Pulmonary artery endothelial cell (primary cell): ENCODE measurements at regions not wholly inside any gene's neighbourhood (a gene's known extent, or its start where the extent isn't known, plus 50 kb on each side); places are given as distances from the start of the nearest gene placed in this dataset.
"Not testable (repeated sequence)": the region's sequence is repeated elsewhere in the genome, so short reads cannot be mapped to it uniquely, and the experiment has no call there.

Source experiments
- DNase-seq: peaks from one replicate; pipeline ENCODE4 v3.0.0-alpha.2; 2011; ENCODE audit warnings: low read depth, low spot score

- no peak for DNase-seq
Observed at GRCh38 chr11:42273977-42274376, 814.5 kb upstream of the LRRC4C start.

DNA sequence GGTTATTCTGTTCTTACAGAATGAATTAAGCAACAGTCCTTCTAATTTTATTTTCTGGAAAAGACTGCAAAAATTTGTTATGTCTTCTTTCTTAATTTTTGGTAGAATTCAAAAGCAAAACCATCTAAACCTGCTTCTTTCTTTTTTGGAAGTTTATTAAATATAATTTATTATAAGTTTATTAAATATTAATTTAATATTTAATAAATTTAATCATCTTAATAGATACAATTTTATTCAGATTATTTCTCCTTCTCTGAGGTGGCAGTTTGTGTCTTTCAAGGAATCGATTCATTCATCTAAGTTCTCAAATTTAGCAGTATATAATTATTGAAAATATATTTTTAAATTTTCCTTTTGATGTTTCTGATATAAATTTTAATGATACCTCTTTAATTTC, 837.5 kb upstream of the LRRC4C start:
- no peak for DNase-seq

DNA sequence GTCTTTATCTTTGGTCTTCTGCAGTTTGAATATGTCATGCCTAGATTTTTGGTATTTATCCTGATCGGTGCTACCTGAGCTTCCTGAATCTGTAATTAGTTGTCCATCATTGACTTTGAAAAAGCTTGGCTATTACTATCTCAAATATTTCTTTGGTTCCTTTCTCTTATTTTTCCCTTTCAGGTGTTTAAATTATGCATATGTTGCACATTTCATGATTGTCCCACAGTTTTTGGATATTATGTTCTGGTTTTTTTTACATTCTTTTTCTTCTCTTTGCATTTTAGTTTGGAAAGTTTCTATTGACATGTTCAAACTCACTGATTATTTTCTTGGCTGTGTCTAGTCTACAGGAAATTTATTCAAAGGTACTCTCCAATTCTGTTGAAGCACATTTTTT, 840.3 kb upstream of the LRRC4C start:
- DNase-seq, result no peak

- DNase-seq, result no peak
Observed at GRCh38 chr11:42301777-42302176, 842.3 kb upstream of the LRRC4C start.

DNA sequence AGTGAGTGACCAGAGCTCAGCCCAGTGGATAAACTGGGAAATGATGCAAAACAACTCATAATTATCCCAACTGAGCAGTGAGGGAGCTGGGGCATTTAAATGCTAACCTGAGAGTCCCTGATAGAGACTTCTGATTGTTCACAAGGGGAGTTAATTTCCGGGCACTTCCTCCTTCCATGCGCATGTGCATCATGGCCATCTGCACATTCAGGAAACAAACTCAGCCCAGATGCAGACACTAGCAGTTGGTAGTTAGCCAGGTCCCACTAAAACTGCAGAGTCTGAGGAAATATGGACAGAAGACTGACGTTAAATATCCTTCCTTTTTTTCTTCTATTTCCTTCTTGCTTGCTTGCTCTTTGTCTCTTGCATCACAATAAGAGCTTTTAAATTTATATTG, 852.1 kb upstream of the LRRC4C start:
- peak; percentile 22 for DNase-seq

DNA sequence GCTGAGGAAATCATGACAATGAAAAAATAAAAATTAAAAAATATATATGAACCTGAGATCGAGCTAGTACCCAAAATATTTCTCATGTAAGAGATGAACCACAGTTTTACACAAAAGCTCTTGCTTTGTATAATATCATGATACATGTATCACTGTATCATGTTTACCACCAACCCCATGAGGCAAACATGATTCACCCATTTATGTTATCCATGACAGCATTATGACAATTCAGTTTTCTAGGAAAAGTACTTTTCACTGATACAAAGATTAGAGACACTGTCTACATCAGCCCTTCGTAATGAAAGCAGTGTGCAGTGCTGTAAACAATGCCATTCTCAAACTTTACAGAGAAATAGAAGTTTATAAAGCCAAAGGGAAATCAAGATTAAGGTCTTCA, 852.5 kb upstream of the LRRC4C start:
- no peak for DNase-seq

GRCh38 chr11:42315267-42315666, 855.8 kb upstream of the LRRC4C start:
- no peak for DNase-seq

DNA sequence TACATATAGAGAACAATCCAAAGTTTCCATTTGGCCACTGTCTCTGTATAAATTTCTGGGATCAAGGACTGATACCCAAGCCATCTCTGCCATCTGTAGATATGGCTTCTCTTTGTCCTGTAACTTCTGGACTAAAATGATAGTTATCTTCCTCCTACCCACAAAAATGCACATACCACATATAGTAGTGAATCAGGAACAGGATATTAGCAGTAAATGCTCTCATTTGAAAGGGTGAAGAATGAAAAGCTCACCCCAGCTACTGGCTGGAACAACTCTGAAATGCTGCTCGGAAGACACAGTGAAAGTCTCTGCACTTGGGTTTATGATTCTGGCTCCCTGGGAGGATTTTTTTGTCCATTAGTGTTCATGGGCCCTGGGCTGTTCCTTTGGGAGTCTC, 856.4 kb upstream of the LRRC4C start:
- no peak for DNase-seq

DNA sequence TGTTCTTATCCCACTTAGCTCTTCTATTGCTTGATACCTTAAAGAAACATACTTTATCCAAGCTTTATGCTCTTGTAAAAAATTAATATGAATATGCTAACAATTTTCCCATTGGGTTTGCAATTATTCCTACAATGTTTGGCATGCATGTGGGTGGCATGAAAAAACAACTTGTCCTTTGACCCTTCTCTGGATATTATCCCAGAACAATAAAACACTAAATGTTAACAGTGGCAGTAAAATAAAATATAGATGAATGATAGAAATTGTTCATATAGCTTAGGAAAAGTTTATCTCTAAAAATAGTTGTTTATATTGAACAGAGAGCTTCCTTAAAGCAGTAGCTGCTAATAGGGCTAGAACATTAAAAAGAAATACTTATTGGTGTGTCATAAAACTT, 860.5 kb upstream of the LRRC4C start:
- no peak for DNase-seq

DNA sequence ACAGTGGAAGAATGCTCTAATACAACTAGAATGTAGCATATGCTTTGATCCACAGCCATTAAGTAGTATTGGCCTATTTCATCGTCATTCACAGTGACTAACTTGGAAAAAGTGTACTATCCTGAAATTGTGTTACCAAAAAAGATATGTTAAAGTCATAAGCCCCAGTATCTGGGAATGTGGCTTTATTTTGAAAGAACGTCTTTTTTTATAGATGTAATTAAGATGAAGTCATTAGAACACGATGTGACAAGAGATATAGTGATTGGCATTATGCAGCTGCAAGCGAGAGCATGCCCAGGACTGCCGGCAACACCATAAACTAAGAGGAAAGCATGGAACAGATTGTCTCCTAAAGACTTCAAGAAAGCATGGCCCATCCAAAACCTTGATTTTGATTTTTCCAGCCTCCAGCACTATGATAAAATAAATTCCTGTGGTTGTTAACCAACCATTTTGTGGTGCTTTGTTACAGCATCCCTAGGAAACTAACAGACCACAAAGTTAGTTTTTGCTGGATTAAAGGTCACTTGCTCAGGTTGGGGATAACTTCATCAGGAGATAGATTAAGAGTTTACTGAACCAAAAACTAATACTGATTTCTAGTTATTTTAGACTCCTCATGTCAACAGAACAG, 870.6 kb upstream of the LRRC4C start:
- no peak for DNase-seq

GRCh38 chr11:42337786-42338455, 878.5 kb upstream of the LRRC4C start:
- no peak for DNase-seq

GRCh38 chr11:42344204-42344792, 884.8 kb upstream of the LRRC4C start:
- no peak for DNase-seq

- no peak for DNase-seq
Observed at GRCh38 chr11:42345933-42346332, 886.5 kb upstream of the LRRC4C start.

DNA sequence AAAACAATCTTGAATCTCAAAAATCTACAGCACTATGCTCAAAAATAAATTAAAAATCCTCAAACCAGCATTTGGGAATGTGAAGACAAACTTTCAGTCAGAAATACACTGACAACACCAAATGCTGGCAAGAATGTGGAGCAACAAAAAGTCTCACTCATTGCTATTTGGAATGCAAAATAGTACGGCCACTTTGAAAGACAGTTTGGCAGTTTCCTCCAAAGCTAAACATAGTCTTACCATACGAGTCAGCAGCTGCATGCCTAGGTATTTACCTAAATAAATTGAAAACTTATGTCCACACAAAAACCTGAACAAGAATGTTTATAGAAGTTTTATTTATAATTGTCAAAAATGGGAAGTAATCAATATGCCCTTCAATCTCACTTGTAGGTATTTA, 904.2 kb upstream of the LRRC4C start:
- DNase-seq, result no peak

- DNase-seq, result no peak
Observed at GRCh38 chr11:42390116-42390515, 921.7 kb upstream of the API5 start.

DNA sequence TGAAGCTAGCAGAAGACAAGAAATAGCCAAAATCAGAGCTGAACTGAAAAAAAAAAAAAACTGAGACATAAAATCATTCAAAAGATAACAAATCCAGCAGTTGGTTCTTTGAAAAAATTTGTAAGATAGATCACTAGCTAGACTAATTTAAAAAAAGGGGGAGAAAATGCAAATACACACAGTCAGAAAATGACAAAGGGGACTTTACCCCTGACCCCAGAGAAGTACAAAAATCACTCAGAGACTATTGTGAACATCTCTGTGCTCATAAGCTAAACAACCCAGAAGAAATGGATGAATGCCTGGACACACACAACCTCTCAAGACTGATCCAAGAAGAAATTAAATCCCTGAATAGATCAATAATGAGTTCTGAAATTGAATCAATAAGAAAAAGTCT, 914.3 kb upstream of the API5 start:
- no peak for DNase-seq

DNA sequence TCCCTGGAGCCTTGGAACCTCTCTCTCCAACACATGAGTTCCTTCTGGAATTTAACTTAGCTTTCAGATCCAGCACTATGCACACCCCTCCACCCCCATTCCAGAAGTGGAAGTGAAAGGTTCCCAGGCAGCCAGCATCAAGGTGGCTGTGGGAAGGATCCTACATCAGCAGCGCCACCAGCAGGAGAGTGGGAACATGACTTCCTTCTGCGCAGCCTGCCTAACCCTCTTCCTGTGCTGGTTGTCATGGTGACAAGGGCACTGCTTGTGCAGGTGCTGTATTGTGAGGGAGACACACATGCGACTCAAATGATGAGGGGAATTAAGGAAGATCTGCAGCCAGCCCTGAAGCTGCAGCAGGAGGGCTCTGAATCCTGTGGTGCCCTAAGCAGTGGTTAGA, 904.5 kb upstream of the API5 start:
- DNase-seq, result no peak

- no peak for DNase-seq
Observed at GRCh38 chr11:42410251-42410955, 901.4 kb upstream of the API5 start.

GRCh38 chr11:42412590-42412989, 899.2 kb upstream of the API5 start:
- no peak for DNase-seq

GRCh38 chr11:42417691-42418090, 894.1 kb upstream of the API5 start:
- no peak for DNase-seq

- DNase-seq, result no peak
Observed at GRCh38 chr11:42422090-42422489, 889.7 kb upstream of the API5 start.

DNA sequence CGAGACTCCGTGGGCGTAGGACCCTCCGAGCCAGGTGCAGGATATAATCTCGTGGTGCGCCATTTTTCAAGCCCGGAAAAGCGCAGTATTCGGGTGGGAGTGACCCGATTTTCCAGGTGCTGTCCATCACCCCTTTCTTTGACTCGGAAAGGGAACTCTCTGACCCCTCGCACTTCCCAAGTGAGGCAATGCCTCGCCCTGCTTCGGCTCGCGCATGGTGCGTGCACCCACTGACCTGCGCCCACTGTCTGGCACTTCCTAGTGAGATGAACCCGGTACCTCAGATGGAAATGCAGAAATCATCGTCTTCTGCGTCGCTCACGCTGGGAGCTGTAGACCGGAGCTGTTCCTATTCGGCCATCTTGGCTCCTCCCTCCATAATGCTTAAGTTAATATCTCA, 876.9 kb upstream of the API5 start:
- not testable (repeated sequence) for DNase-seq

DNA sequence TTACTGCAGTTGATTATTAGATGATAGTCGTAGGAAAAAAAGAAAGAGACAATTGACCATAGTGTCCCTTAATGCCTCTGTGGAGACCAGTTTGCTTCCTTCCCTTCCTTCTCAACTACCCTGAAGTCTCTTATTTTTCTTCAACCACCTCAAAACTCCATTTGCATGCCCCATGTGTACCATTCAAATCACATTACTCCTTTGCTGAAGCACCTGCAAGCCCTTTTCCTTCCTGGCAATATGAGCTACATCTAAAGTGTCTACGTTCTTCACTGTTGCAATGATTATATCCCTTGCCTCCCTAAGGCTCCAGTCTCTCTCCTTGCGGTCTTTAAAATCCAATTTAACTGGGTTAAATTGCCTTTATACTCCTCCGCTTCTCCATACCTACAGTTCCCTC, 867.4 kb upstream of the API5 start:
- no peak for DNase-seq
